T-helper 2 cell treated with Interferon-gamma antibody and Interleukin-4, amounts not matched to agents 100 ng/mL and 5 ng/mL, for 36 hours (primary cell): ENCODE measurements at regions not wholly inside any gene's neighbourhood (a gene's known extent, or its start where the extent isn't known, plus 50 kb on each side); places are given as distances from the start of the nearest gene placed in this dataset.

Experiments
- intact Hi-C: fragments of 100-400 bp; cut with micrococcal nuclease; formaldehyde crosslinking; loops from one replicate; pipeline ENCODE4 v1.15.1; 2023

GRCh38 chr3:194964809-194965208 is 279.1 kb downstream of the FAM43A start:
- intact Hi-C loops = no loop called here

GRCh38 chr3:194967151-194968117 is 281.8 kb downstream of the FAM43A start:
- intact Hi-C loops = no loop called here

GRCh38 chr3:194970066-194970465 is 284.4 kb downstream of the FAM43A start:
- intact Hi-C loops = no loop called here

- intact Hi-C loops = no loop called here
Measured at GRCh38 chr3:194971009-194971408, 285.3 kb downstream of the FAM43A start.

GRCh38 chr3:194971965-194972364 is 286.3 kb downstream of the FAM43A start:
- intact Hi-C loops = no loop called here

GRCh38 chr3:194972641-194973040 is 287.0 kb downstream of the FAM43A start:
- intact Hi-C loops = no loop called here

GRCh38 chr3:194973366-194974000 is 287.8 kb downstream of the FAM43A start:
- intact Hi-C loops = no loop called here

GRCh38 chr3:194974468-194975135 is 288.9 kb downstream of the FAM43A start:
- intact Hi-C loops = no loop called here

GRCh38 chr3:194976049-194976451 is 290.4 kb downstream of the FAM43A start:
- intact Hi-C loops = no loop called here

- intact Hi-C loops = no loop called here
Measured at GRCh38 chr3:194976874-194977273, 291.2 kb downstream of the FAM43A start.

- intact Hi-C loops = no loop called here
Measured at GRCh38 chr3:194977356-194977755, 291.7 kb downstream of the FAM43A start.

- intact Hi-C loops = no loop called here
Measured at GRCh38 chr3:194979173-194979572, 291.8 kb downstream of the XXYLT1 start.

GRCh38 chr3:194982472-194982871 is 288.5 kb downstream of the XXYLT1 start:
- intact Hi-C loops = no loop called here

GRCh38 chr3:194983121-194983520 is 287.8 kb downstream of the XXYLT1 start:
- intact Hi-C loops = no loop called here

- intact Hi-C loops = no loop called here
Measured at GRCh38 chr3:194983620-194984019, 287.3 kb downstream of the XXYLT1 start.

GRCh38 chr3:194984066-194984465 is 286.9 kb downstream of the XXYLT1 start:
- intact Hi-C loops = no loop called here

- intact Hi-C loops = no loop called here
Measured at GRCh38 chr3:194984622-194985021, 286.3 kb downstream of the XXYLT1 start.

- intact Hi-C loops = no loop called here
Measured at GRCh38 chr3:194985031-194985578, 285.9 kb downstream of the XXYLT1 start.

- intact Hi-C loops = no loop called here
Measured at GRCh38 chr3:194986208-194987043, 284.5 kb downstream of the XXYLT1 start.

GRCh38 chr3:194987571-194988494 is 283.1 kb downstream of the XXYLT1 start:
- intact Hi-C loops = no loop called here
